ENCODE measurements at regions not wholly inside any gene's neighbourhood (a gene's known extent, or its start where the extent isn't known, plus 50 kb on each side); places are given as distances from the start of the nearest gene placed in this dataset.
"Not testable (repeated sequence)": the region's sequence is repeated elsewhere in the genome, so short reads cannot be mapped to it uniquely, and the experiment has no call there.

- Mint-ChIP-seq H3K9me3 (no peaks in the 10 kb centered on the region), H3K36me3 (no peaks in the 10 kb centered on the region), H3K4me1 (no peaks in the 10 kb centered on the region), H3K27me3 (no peaks in the 10 kb centered on the region), H3K4me3 (no peak overlapping the region), H3K27ac (no peak overlapping the region)
- ATAC-seq: no peak
Measured at GRCh38 chr10:84876116-84876999, 548.0 kb downstream of the CCSER2 start.

- no peaks in the 10 kb centered on the region for H3K4me1 Mint-ChIP-seq
- no peaks in the 10 kb centered on the region for H3K36me3 Mint-ChIP-seq
- no peak for ATAC-seq
- H3K27me3 Mint-ChIP-seq: no peaks in the 10 kb centered on the region
- H3K9me3 Mint-ChIP-seq: no peaks in the 10 kb centered on the region
- no peak overlapping the region for H3K4me3 Mint-ChIP-seq
- no peak overlapping the region for H3K27ac Mint-ChIP-seq
Measured at GRCh38 chr10:84879991-84880390, 551.6 kb downstream of the CCSER2 start.

GRCh38 chr10:84881696-84882095 lies 553.3 kb downstream of the CCSER2 start:
- H3K36me3 Mint-ChIP-seq, H3K27ac Mint-ChIP-seq, H3K4me3 Mint-ChIP-seq, H3K27me3 Mint-ChIP-seq, H3K9me3 Mint-ChIP-seq, H3K4me1 Mint-ChIP-seq, ATAC-seq: not testable (repeated sequence)

GRCh38 chr10:84890706-84891105 lies 562.3 kb downstream of the CCSER2 start:
- ATAC-seq: no peak
- Mint-ChIP-seq H3K27me3 (no peaks in the 10 kb centered on the region), H3K36me3 (no peaks in the 10 kb centered on the region), H3K9me3 (no peaks in the 10 kb centered on the region), H3K4me1 (no peaks in the 10 kb centered on the region), H3K27ac (no peak overlapping the region), H3K4me3 (no peak overlapping the region)

GRCh38 chr10:84891631-84892030 lies 563.2 kb downstream of the CCSER2 start:
- no peak overlapping the region for H3K27ac Mint-ChIP-seq
- H3K4me3 Mint-ChIP-seq: no peak overlapping the region
- H3K27me3 Mint-ChIP-seq: no peaks in the 10 kb centered on the region
- no peaks in the 10 kb centered on the region for H3K4me1 Mint-ChIP-seq
- no peaks in the 10 kb centered on the region for H3K9me3 Mint-ChIP-seq
- no peak for ATAC-seq
- no peaks in the 10 kb centered on the region for H3K36me3 Mint-ChIP-seq

GRCh38 chr10:84895541-84895940 lies 567.2 kb downstream of the CCSER2 start:
- no peaks in the 10 kb centered on the region for H3K27me3 Mint-ChIP-seq
- H3K4me1 Mint-ChIP-seq: no peaks in the 10 kb centered on the region
- no peak for ATAC-seq

GRCh38 chr10:84896909-84897308 lies 568.5 kb downstream of the CCSER2 start:
- Mint-ChIP-seq H3K4me1 (no peaks in the 10 kb centered on the region), H3K27me3 (no peaks in the 10 kb centered on the region), H3K9me3 (no peaks in the 10 kb centered on the region), H3K36me3 (no peaks in the 10 kb centered on the region), H3K27ac (no peak overlapping the region), H3K4me3 (no peak overlapping the region)
- ATAC-seq: no peak

More at GRCh38 chr10:84895541-84895940, 567.2 kb downstream of the CCSER2 start:
- no peaks in the 10 kb centered on the region for H3K36me3 Mint-ChIP-seq
- H3K4me3 Mint-ChIP-seq: no peak overlapping the region
- no peak overlapping the region for H3K27ac Mint-ChIP-seq
- H3K9me3 Mint-ChIP-seq: no peaks in the 10 kb centered on the region

- Mint-ChIP-seq H3K9me3 (no peaks in the 10 kb centered on the region), H3K36me3 (no peaks in the 10 kb centered on the region), H3K4me1 (no peaks in the 10 kb centered on the region), H3K27ac (no peak overlapping the region), H3K27me3 (no peaks in the 10 kb centered on the region), H3K4me3 (no peak overlapping the region)
- no peak for ATAC-seq
Measured at GRCh38 chr10:84899268-84899667, 570.9 kb downstream of the CCSER2 start.

GRCh38 chr10:84900141-84900540 lies 571.8 kb downstream of the CCSER2 start:
- no peak for ATAC-seq
- H3K27ac Mint-ChIP-seq: no peak overlapping the region
- H3K36me3 Mint-ChIP-seq: no peaks in the 10 kb centered on the region
- H3K4me1 Mint-ChIP-seq: no peaks in the 10 kb centered on the region
- no peaks in the 10 kb centered on the region for H3K9me3 Mint-ChIP-seq
- no peak overlapping the region for H3K4me3 Mint-ChIP-seq
- no peaks in the 10 kb centered on the region for H3K27me3 Mint-ChIP-seq

GRCh38 chr10:84901885-84902284 lies 573.5 kb downstream of the CCSER2 start:
- no peaks in the 10 kb centered on the region for H3K27me3 Mint-ChIP-seq
- no peaks in the 10 kb centered on the region for H3K36me3 Mint-ChIP-seq
- H3K9me3 Mint-ChIP-seq: no peaks in the 10 kb centered on the region
- no peaks in the 10 kb centered on the region for H3K4me1 Mint-ChIP-seq
- ATAC-seq: no peak
- H3K4me3 Mint-ChIP-seq: no peak overlapping the region
- no peak overlapping the region for H3K27ac Mint-ChIP-seq

GRCh38 chr10:84902553-84902952 lies 574.2 kb downstream of the CCSER2 start:
- Mint-ChIP-seq H3K36me3 (no peaks in the 10 kb centered on the region), H3K27me3 (no peaks in the 10 kb centered on the region), H3K4me3 (no peak overlapping the region)

GRCh38 chr10:84903320-84903719 lies 574.9 kb downstream of the CCSER2 start:
- no peaks in the 10 kb centered on the region for H3K4me1 Mint-ChIP-seq

More at GRCh38 chr10:84902553-84902952, 574.2 kb downstream of the CCSER2 start:
- H3K27ac Mint-ChIP-seq: no peak overlapping the region
- ATAC-seq: no peak
- no peaks in the 10 kb centered on the region for H3K9me3 Mint-ChIP-seq
- no peaks in the 10 kb centered on the region for H3K4me1 Mint-ChIP-seq

GRCh38 chr10:84907461-84908009 lies 579.1 kb downstream of the CCSER2 start:
- H3K27ac Mint-ChIP-seq: no peak overlapping the region
- H3K9me3 Mint-ChIP-seq: no peaks in the 10 kb centered on the region
- H3K4me1 Mint-ChIP-seq: no peaks in the 10 kb centered on the region
- no peak for ATAC-seq
- H3K27me3 Mint-ChIP-seq: no peaks in the 10 kb centered on the region
- H3K4me3 Mint-ChIP-seq: no peak overlapping the region
- H3K36me3 Mint-ChIP-seq: no peaks in the 10 kb centered on the region

More at GRCh38 chr10:84903320-84903719, 574.9 kb downstream of the CCSER2 start:
- Mint-ChIP-seq H3K4me3 (no peak overlapping the region), H3K36me3 (no peaks in the 10 kb centered on the region), H3K27ac (no peak overlapping the region), H3K9me3 (no peaks in the 10 kb centered on the region), H3K27me3 (no peaks in the 10 kb centered on the region)
- no peak for ATAC-seq

- no peak for ATAC-seq
- Mint-ChIP-seq H3K27me3 (no peaks in the 10 kb centered on the region), H3K4me1 (no peaks in the 10 kb centered on the region), H3K36me3 (no peaks in the 10 kb centered on the region), H3K27ac (no peak overlapping the region), H3K4me3 (no peak overlapping the region), H3K9me3 (peaks cover 2% of the 10 kb centered on the region)
Measured at GRCh38 chr10:84908491-84908890, 580.1 kb downstream of the CCSER2 start.

GRCh38 chr10:84921701-84922100 lies 593.3 kb downstream of the CCSER2 start:
- Mint-ChIP-seq H3K9me3 (peaks cover 4% of the 10 kb centered on the region), H3K4me3 (no peak overlapping the region), H3K27ac (no peak overlapping the region), H3K4me1 (no peaks in the 10 kb centered on the region), H3K36me3 (no peaks in the 10 kb centered on the region), H3K27me3 (no peaks in the 10 kb centered on the region)
- ATAC-seq: no peak

GRCh38 chr10:84924131-84924530 lies 595.7 kb downstream of the CCSER2 start:
- no peak overlapping the region for H3K4me3 Mint-ChIP-seq
- ATAC-seq: no peak
- H3K27me3 Mint-ChIP-seq: no peaks in the 10 kb centered on the region
- H3K9me3 Mint-ChIP-seq: no peaks in the 10 kb centered on the region
- H3K36me3 Mint-ChIP-seq: no peaks in the 10 kb centered on the region
- H3K27ac Mint-ChIP-seq: no peak overlapping the region
- H3K4me1 Mint-ChIP-seq: no peaks in the 10 kb centered on the region

Measured in stimulated activated memory B cell treated with anti-CD40 and anti-IgM and Interleukin-4, amounts not matched to agents 10 μg/mL and 1 μg/mL and 100 μg/mL, for 72 hours (primary cell).